CD14-positive monocyte (primary cell): ENCODE measurements at regions not wholly inside any gene's neighbourhood (a gene's known extent, or its start where the extent isn't known, plus 50 kb on each side); places are given as distances from the start of the nearest gene placed in this dataset.
A peak's percentile ranks its signal among the peaks of the same experiment; 100 is the strongest.

Experiments
- DNase-seq, 3 donors: peaks; one replicate each; pipeline ENCODE4 v3.0.0-alpha.2; 2011 to 2022
- H2AFZ ChIP-seq: 2 replicates; pipeline ENCODE4 v1.6.0; 2012; ENCODE audit warnings: mild to moderate bottlenecking, low read depth, low read length, inconsistent platforms; ENCODE audit not compliant: insufficient read depth, poor library complexity, severe bottlenecking
- H3K27ac ChIP-seq, 2 donors: 1 replicate in 1 of 2; 2 replicates in 1 of 2; pipeline ENCODE4 v1.5.1; 2012 to 2013; ENCODE audit warnings: low read length in 2 of 2, control low read depth in 1 of 2, inconsistent platforms in 1 of 2, low read depth in 1 of 2, mild to moderate bottlenecking in 1 of 2
- H3K27me3 ChIP-seq, 2 donors: one replicate each; pipeline versions ENCODE4 v1.6.0 to v1.6.1; 2011 to 2013; ENCODE audit warnings: low read length in 2 of 2; ENCODE audit not compliant: control insufficient read depth in 2 of 2, insufficient read depth in 2 of 2
- H3K36me3 ChIP-seq, 2 donors: replicated peaks in 1 of 2; 1 replicate in 1 of 2; 2 replicates in 1 of 2; pipeline versions ENCODE4 v1.5.1 to v1.6.1; 2012 to 2013; ENCODE audit warnings: low read length in 2 of 2, control low read depth in 1 of 2, inconsistent platforms in 1 of 2, mild to moderate bottlenecking in 1 of 2; ENCODE audit not compliant: insufficient read depth in 2 of 2, control insufficient read depth in 1 of 2
- H3K4me1 ChIP-seq, 2 donors: 1 replicate in 1 of 2; 2 replicates in 1 of 2; pipeline versions ENCODE4 v1.5.1 to v1.6.1; 2012 to 2013; ENCODE audit warnings: low read length in 2 of 2, control low read depth in 1 of 2, inconsistent platforms in 1 of 2, mild to moderate bottlenecking in 1 of 2, moderate library complexity in 1 of 2; ENCODE audit not compliant: insufficient read depth in 2 of 2, control insufficient read depth in 1 of 2
- H3K4me2 ChIP-seq: replicated peaks from 2 replicates; pipeline ENCODE3; 2012; ENCODE audit warnings: low read length, moderate library complexity, mild to moderate bottlenecking; ENCODE audit not compliant: poor library complexity, severe bottlenecking; ENCODE audit errors: extremely low read depth
- H3K4me3 ChIP-seq, 3 experiments: fragments of 200-600 bp in 1 of 3; sonication (generic) in 1 of 3; replicated peaks in 1 of 3; 1 replicate in 2 of 3; 2 replicates in 1 of 3; pipeline ENCODE4 v1.5.1; 2011 to 2013; ENCODE audit warnings: low read length in 3 of 3, mild to moderate bottlenecking in 3 of 3, control low read depth in 2 of 3, low read depth in 2 of 3, inconsistent platforms in 1 of 3, moderate library complexity in 1 of 3
- H3K79me2 ChIP-seq: 2 replicates; pipeline ENCODE4 v1.6.0; 2012; ENCODE audit warnings: mild to moderate bottlenecking, control low read depth, inconsistent platforms, low read length, moderate library complexity; ENCODE audit not compliant: insufficient read depth
- H3K9ac ChIP-seq: 2 replicates; pipeline ENCODE4 v1.6.0; 2017; ENCODE audit warnings: low read length, mild to moderate bottlenecking; ENCODE audit not compliant: insufficient read depth, poor library complexity, severe bottlenecking
- H3K9me3 ChIP-seq, 2 donors: replicated peaks in 1 of 2; 1 replicate in 1 of 2; 2 replicates in 1 of 2; pipeline versions ENCODE4 v1.5.1 to v1.6.1; 2012 to 2013; ENCODE audit warnings: low read length in 2 of 2, control low read depth in 1 of 2; ENCODE audit not compliant: control insufficient read depth in 1 of 2, insufficient read depth in 1 of 2
- H4K20me1 ChIP-seq: 2 replicates; pipeline ENCODE4 v1.6.0; 2012; ENCODE audit warnings: mild to moderate bottlenecking, low read length, control low read depth, moderate library complexity; ENCODE audit not compliant: insufficient read depth
- H3K27ac Mint-ChIP-seq, 7 donors: one replicate each; pipeline ENCODE4 v1.8.0; 2020; ENCODE audit warnings: mild to moderate bottlenecking in 7 of 7, mixed read lengths in 7 of 7, moderate library complexity in 6 of 7, inconsistent platforms in 2 of 7
- H3K27me3 Mint-ChIP-seq, 3 donors: one replicate each; pipeline ENCODE4 v1.8.0; 2021 to 2022; ENCODE audit warnings: low read depth in 3 of 3, mild to moderate bottlenecking in 3 of 3, mixed read lengths in 3 of 3, moderate library complexity in 3 of 3, inconsistent platforms in 1 of 3
- H3K36me3 Mint-ChIP-seq, 2 donors: one replicate each; pipeline ENCODE4 v1.8.0; 2020; ENCODE audit warnings: mixed read lengths in 2 of 2, inconsistent platforms in 1 of 2, mild to moderate bottlenecking in 1 of 2
- H3K4me1 Mint-ChIP-seq: one replicate; pipeline ENCODE4 v1.8.0; 2020; ENCODE audit warnings: mild to moderate bottlenecking, mixed read lengths
- H3K4me3 Mint-ChIP-seq, 2 donors: one replicate each; pipeline ENCODE4 v1.8.0; 2020; ENCODE audit warnings: mild to moderate bottlenecking in 2 of 2, mixed read lengths in 2 of 2, moderate library complexity in 1 of 2
- H3K9me3 Mint-ChIP-seq, 7 donors: one replicate each; pipeline ENCODE4 v1.8.0; 2020 to 2022; ENCODE audit warnings: mixed read lengths in 7 of 7, mild to moderate bottlenecking in 6 of 7, moderate library complexity in 6 of 7, inconsistent platforms in 2 of 7
- WGBS: methylation state at CpG from one replicate; pipeline ENCODE4 v1.1.5; 2013; ENCODE audit warnings: missing lambda C conversion rate; ENCODE audit not compliant: insufficient coverage; 5-methylcytosine and 5-hydroxymethylcytosine counted together
- intact Hi-C, 2 donors: fragments of 100-400 bp; cut with micrococcal nuclease; formaldehyde crosslinking; loops; one replicate each; pipeline versions ENCODE4 v1.15.0 to v1.15.1; 2023
- TF ChIP-seq, protein P1 (sequence below): fragments of 200-600 bp; IDR thresholded peaks from one replicate; pipeline ENCODE4 v1.8.0; 2022; ENCODE audit warnings: antibody characterized with exemption, mild to moderate bottlenecking

- H3K9me3 Mint-ChIP-seq = peaks cover 0 to 3% (median 1%) of the 10 kb centered on the region in 7 donors
- Histone ChIP-seq H3K27ac (peak overlapping the region in 1 of 2 donors; percentile 11), H4K20me1 (no peaks in the 10 kb centered on the region), H3K9me3 (no peaks in the 10 kb centered on the region), H3K4me1 (peaks cover 21 to 22% of the 10 kb centered on the region in 2 donors), H3K4me2 (no peak overlapping the region), H3K9ac (no peak overlapping the region), H2AFZ (no peak overlapping the region), H3K36me3 (no peaks in the 10 kb centered on the region), H3K79me2 (no peaks in the 10 kb centered on the region), H3K27me3 (peaks cover 2 to 3% of the 10 kb centered on the region in 2 donors), H3K4me3 (no peak overlapping the region)
- peak overlapping the region in 2 of 7 donors; percentile 38 to 53 for H3K27ac Mint-ChIP-seq
- TF ChIP-seq, protein P1, sequence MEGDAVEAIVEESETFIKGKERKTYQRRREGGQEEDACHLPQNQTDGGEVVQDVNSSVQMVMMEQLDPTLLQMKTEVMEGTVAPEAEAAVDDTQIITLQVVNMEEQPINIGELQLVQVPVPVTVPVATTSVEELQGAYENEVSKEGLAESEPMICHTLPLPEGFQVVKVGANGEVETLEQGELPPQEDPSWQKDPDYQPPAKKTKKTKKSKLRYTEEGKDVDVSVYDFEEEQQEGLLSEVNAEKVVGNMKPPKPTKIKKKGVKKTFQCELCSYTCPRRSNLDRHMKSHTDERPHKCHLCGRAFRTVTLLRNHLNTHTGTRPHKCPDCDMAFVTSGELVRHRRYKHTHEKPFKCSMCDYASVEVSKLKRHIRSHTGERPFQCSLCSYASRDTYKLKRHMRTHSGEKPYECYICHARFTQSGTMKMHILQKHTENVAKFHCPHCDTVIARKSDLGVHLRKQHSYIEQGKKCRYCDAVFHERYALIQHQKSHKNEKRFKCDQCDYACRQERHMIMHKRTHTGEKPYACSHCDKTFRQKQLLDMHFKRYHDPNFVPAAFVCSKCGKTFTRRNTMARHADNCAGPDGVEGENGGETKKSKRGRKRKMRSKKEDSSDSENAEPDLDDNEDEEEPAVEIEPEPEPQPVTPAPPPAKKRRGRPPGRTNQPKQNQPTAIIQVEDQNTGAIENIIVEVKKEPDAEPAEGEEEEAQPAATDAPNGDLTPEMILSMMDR = no peak
- WGBS = 63% methylated on average over 7 of the region's 9 CpGs
- H3K4me1 Mint-ChIP-seq = peaks cover 23% of the 10 kb centered on the region
- no peaks in the 10 kb centered on the region for H3K36me3 Mint-ChIP-seq
- peak overlapping the region in 1 of 2 donors; percentile 71 for H3K4me3 Mint-ChIP-seq
- peak; percentile 42 to 79 (median 61) for DNase-seq
- peaks cover 0 to 13% (median 3%) of the 10 kb centered on the region in 3 donors for H3K27me3 Mint-ChIP-seq
- intact Hi-C loops = no loop called here
These were observed 218.1 kb downstream of the WDR11 start for GRCh38 chr10:121069061-121069850.

DNA sequence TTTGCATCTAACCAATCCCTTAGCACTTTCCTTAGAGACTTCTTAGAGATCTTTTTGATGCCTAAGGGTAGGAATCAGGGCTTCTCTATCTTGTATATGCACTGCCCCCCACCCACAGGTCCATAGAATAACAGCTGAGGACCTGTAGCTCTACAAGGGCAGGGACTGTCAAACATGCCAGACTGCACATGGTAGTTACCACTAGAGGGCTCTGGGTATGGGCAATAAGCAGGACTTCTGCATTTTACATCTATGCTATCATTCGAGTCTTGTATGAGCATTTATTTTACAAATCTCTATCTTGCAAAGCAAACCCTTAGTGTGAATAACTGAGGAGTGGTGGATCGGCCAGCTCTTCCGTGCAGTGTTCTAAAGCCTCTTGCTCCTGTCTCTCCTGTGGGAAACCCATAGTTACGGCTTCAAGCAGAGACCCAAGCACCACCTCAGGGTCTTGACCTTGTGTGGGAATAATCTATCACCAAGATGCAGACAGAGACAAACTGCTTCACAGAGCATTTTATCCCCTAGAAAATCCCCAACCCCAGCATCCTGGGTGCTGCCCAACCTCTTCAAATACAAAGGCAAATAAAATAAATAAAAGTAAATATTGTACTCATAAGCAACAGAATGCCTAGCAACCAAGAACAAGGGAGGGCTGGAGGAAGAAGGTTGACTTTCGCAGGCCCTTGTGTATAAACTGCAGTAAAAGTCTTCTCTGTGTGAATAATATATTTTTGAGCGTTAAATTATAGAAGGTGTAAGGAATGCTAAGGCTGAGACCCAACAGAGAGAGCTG, 219.3 kb downstream of the WDR11 start:
- Histone ChIP-seq H3K4me1 (peaks cover 21 to 22% of the 10 kb centered on the region in 2 donors), H3K79me2 (no peaks in the 10 kb centered on the region), H3K9me3 (no peaks in the 10 kb centered on the region), H3K4me3 (no peak overlapping the region), H4K20me1 (no peaks in the 10 kb centered on the region), H3K27ac (no peak overlapping the region), H3K36me3 (no peaks in the 10 kb centered on the region), H3K4me2 (no peak overlapping the region), H2AFZ (no peak overlapping the region), H3K27me3 (peaks cover 2 to 3% of the 10 kb centered on the region in 2 donors), H3K9ac (no peak overlapping the region)
- peaks cover 0 to 16% (median 5%) of the 10 kb centered on the region in 3 donors for H3K27me3 Mint-ChIP-seq
- H3K9me3 Mint-ChIP-seq = peaks cover 0 to 2% (median 0%) of the 10 kb centered on the region in 7 donors
- H3K27ac Mint-ChIP-seq = no peak overlapping the region
- DNase-seq = peak; percentile 13 to 47 (median 35)
- WGBS = 75% methylated on average over 3 of the region's 6 CpGs
- H3K36me3 Mint-ChIP-seq = no peaks in the 10 kb centered on the region
- H3K4me1 Mint-ChIP-seq = peaks cover 21% of the 10 kb centered on the region
- H3K4me3 Mint-ChIP-seq = peak overlapping the region in 1 of 2 donors; percentile 20
- intact Hi-C loops = no loop called here
- TF ChIP-seq, protein P1 = peak; percentile 64
